ENCODE measurements at regions not wholly inside any gene's neighbourhood (a gene's known extent, or its start where the extent isn't known, plus 50 kb on each side); places are given as distances from the start of the nearest gene placed in this dataset.
A peak's percentile ranks its signal among the peaks of the same experiment; 100 is the strongest.

DNA sequence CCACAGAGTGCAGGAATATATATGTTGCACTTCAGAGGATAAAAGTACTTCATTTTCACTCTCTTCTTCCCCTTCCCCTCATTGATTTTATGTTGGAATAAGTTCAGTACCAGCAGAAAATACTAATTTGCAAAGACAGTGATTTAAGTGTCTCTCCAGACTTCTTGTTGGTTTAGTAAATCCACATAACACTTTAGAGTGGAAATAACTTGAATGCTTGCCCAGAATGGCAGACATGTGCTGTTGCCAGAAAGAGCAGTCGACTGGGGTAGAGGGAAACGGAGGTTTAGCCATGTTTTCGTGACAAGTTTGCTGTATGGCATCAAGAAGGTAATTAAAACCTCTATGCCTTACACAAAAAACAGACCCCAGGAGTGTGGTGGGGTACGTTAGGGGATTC lies 246.0 kb upstream of the CXCR4 start:
- DNase-seq = no peak

GRCh38 chr2:136363470-136363869 lies 245.5 kb upstream of the CXCR4 start:
- DNase-seq = no peak

DNA sequence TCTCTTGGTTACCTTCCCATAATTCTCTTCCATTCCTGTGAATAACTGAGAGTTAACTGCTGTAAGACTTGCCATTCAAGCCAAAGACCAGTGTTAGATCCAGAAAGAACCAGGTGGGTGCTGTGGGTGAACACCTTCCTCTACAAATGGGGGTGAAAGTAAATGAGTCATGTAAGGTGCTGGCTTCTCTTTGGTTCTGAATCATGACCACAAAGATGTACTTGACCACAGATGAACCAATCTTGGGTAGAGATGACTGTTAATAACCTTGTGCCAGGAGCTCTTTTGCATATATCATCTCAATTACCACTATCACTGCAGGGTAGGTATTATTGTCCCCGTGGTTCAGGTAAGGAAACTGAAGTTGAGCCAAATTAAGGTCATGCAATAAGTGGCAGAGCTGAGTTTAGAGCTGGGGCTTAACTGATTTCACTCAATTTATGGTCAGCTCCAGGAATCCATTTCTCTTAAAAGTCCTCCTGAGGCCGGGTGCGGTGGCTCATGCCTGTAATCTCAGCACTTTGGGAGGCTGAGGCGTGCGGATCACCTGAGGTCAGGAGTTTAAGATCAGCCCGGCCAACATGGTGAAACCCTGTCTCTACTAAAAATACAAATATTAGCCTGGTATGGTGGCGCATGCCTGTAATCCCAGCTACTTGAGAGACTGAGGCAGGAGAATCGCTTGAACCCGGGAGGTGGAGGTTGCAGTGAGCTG lies 244.9 kb upstream of the CXCR4 start:
- DNase-seq = no peak

- no peak for DNase-seq
Observed at GRCh38 chr2:136361521-136361920, 243.6 kb upstream of the CXCR4 start.

DNA sequence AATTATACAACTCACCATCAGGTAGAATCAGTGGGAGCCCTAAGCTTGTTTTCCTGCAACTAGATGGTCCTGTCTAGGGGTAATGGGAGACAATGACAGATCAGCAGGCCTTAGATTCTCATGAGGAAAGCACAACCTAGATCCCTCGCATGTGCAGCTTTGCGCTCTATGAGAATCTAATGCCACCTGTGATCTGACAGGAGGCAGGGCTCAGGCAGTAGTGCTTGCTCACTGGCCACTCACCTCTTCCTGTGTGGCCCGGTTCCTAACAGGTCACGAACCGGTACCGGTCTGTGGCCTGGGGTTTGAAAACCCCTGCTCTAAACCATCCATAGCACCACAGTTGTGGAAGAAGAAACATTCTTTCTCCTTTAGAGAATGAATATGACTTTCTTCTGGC lies 242.8 kb upstream of the CXCR4 start:
- DNase-seq = no peak

GRCh38 chr2:136359121-136359965 lies 241.4 kb upstream of the CXCR4 start:
- DNase-seq = no peak

DNA sequence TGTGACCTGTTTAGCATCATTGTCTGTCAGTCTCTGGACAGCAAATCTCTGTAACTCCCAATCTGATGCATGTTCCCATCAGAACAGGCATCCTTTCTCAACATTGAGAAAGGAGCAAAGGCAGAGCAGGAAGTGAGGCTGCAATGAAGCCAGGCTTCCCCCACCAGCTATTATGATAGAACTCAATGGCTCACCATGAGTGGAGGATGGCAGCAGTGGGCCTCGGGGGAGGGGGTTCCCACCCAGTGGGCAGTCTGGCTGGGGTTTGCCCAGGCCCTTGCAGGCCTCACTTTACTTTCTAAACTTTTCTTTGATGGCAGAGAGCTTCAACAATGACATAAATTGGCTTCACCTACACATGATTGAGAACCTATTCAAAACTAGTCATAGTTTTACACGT lies 240.6 kb upstream of the CXCR4 start:
- no peak for DNase-seq

GRCh38 chr2:136357007-136357380 lies 239.0 kb upstream of the CXCR4 start:
- DNase-seq = no peak

- DNase-seq = no peak
Observed at GRCh38 chr2:136356125-136357006, 238.4 kb upstream of the CXCR4 start.

- no peak for DNase-seq
Observed at GRCh38 chr2:136351684-136352083, 233.7 kb upstream of the CXCR4 start.

DNA sequence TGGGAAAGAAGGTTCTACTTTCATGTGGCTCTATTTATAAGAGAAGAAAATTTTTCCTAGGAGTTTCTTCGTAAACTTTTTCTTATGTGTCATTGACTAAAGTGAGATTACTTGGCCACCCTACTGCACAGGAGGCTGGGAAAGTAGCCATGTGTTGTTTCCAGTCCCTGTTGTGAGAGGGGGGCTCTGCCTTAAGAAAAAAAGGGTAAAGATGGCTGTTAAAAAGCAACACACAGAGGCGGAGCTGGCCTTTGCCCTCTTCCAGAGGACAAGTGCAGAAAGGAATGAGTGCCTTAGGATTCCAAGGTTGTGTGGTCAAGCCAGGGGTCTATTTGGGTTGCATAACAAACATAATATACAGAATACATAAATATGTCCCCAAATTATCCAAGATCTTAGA lies 230.0 kb upstream of the CXCR4 start:
- no peak for DNase-seq

- no peak for DNase-seq
Observed at GRCh38 chr2:136344339-136344738, 226.4 kb upstream of the CXCR4 start.

DNA sequence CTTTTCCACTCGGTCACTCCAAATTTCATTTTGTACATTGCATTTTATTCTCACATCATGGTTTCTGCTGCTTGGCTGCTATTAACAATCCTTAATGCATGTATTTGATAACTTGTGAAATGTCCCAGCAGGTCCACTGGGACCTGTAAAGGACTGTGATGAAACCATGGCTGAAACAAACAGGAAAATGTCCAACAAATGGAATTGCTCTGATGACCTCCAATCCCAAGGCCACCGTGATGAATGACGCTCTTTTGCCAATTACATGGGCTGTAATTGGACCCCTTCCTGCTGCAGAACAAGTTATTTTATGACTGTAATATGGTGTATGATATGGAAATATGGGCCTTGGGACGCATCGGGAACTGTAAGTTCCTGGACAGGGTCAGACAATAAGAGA lies 224.2 kb upstream of the CXCR4 start:
- DNase-seq = no peak

- DNase-seq = peak; percentile 60
Observed at GRCh38 chr2:136334967-136335366, 217.0 kb upstream of the CXCR4 start.

GRCh38 chr2:136332436-136333095 lies 214.6 kb upstream of the CXCR4 start:
- DNase-seq = no peak

GRCh38 chr2:136331226-136331625 lies 213.3 kb upstream of the CXCR4 start:
- DNase-seq = peak; percentile 12

GRCh38 chr2:136328207-136328795 lies 210.4 kb upstream of the CXCR4 start:
- DNase-seq = no peak

DNA sequence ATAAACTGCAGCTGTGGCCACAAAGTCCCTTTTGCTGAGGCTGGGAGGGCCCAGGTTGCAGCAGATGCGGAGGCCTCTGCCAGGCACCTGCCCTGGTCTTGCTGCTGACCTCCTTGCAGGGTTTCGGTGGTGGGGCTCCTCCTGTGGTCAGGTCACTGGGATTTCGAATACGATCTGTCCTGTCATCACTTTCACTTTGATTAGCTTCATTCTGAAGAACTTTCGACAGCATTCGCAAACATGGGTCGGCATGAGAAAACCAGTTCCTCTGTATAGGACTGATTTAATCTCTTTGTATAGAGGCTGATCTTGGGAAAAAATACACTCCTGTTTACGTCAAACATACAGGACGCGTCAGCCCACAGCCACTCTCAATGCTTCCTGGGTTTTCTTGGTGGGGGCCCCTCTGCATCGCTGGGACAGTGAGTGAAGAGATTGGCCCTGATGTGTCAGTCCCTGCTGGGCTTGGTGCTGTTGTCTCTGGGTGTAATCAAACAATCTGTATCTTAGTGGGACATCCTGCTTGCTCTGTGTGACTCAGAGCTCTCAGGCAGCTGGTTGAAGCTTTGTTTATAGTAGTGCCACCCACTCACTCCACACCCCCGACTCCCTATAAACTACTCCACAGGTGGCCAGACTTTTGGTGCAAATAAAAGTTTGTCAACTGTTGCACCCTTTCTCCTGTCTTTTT lies 209.4 kb upstream of the CXCR4 start:
- peak; percentile 34 for DNase-seq

DNA sequence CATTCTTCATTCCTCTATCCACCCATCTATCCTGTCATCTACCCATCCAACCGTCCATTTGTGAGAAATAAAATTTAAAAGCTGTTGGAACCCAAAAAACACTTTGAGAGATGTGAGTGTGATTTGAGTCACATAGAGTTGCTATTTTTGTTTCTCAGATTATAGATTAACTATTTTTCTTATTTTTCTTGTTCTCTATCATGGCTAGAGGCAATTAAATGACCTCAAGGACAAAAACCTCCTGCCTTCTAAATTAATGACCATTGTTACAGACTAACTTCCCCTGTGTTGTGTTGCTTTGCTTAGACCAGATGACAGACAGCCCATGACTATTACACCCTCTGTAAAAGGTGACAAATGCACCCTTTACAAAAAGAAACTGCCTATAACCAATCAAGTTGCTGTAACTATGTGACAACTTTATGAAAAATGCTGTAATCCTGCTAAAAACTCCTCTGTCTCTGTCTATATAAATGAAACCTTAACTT lies 207.9 kb upstream of the CXCR4 start:
- peak; percentile 15 for DNase-seq

DNA sequence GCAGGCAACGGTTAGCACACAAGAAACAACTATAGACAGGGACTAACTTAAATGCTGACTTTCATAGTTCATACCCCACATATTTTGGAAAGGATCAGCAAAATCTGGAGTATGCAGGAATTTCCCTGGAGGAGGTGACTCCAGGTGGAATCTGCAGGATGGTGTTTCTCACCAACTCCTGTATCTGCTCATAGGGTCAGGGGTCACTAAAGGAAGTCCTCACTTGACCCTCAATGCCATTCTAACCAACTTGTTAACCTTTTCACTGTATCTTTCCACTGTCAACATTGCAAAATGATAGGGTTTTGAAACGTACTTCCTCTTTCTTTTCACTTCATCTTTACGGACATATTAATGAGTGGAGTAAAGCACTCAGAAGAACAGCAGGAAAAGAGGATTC lies 207.0 kb upstream of the CXCR4 start:
- DNase-seq = peak; percentile 94

DNA sequence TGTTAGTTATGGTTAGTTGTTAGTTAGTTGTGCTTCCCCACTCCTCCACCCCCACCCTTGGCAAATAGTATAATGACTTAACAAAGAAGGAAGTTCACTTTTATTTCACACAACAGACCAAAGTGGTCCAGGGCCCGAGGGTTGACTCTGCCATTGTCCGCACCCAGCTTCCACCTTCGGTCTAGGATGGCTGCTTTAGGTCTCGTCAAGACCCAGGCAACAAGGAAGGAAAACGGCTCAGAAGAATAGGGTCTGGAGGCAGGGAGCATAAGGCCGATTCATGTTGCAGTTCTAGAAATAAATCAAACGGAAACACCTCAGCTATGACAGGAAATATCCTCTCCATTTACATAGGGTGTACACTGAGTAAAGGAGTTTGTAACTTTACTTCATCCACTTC lies 206.0 kb upstream of the CXCR4 start:
- no peak for DNase-seq

- DNase-seq = no peak
Observed at GRCh38 chr2:136323195-136323594, 205.2 kb upstream of the CXCR4 start.
